DND-41 (cell line): ENCODE measurements at regions not wholly inside any gene's neighbourhood (a gene's known extent, or its start where the extent isn't known, plus 50 kb on each side); places are given as distances from the start of the nearest gene placed in this dataset.

Source experiments
- EZH2 ChIP-seq: IDR thresholded peaks from 3 replicates; pipeline ENCODE4 v1.6.1; 2012; ENCODE audit warnings: borderline replicate concordance, low read depth, mild to moderate bottlenecking, moderate library complexity, low read length, inconsistent platforms; ENCODE audit not compliant: severe bottlenecking
- TF ChIP-seq, protein P1 (sequence below): IDR thresholded peaks from 2 replicates; pipeline ENCODE4 v1.5.1; 2012; ENCODE audit warnings: borderline replicate concordance, low read length, moderate library complexity, mild to moderate bottlenecking; ENCODE audit not compliant: poor library complexity, severe bottlenecking; ENCODE audit errors: extremely low read depth

- TF ChIP-seq, protein P1, sequence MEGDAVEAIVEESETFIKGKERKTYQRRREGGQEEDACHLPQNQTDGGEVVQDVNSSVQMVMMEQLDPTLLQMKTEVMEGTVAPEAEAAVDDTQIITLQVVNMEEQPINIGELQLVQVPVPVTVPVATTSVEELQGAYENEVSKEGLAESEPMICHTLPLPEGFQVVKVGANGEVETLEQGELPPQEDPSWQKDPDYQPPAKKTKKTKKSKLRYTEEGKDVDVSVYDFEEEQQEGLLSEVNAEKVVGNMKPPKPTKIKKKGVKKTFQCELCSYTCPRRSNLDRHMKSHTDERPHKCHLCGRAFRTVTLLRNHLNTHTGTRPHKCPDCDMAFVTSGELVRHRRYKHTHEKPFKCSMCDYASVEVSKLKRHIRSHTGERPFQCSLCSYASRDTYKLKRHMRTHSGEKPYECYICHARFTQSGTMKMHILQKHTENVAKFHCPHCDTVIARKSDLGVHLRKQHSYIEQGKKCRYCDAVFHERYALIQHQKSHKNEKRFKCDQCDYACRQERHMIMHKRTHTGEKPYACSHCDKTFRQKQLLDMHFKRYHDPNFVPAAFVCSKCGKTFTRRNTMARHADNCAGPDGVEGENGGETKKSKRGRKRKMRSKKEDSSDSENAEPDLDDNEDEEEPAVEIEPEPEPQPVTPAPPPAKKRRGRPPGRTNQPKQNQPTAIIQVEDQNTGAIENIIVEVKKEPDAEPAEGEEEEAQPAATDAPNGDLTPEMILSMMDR = no peak
- TF ChIP-seq EZH2 = no peak
Measured at GRCh38 chr10:47058961-47059391, 147.7 kb downstream of the PTPN20 start.
